ENCODE measurements at regions not wholly inside any gene's neighbourhood (a gene's known extent, or its start where the extent isn't known, plus 50 kb on each side); places are given as distances from the start of the nearest gene placed in this dataset.

DNA sequence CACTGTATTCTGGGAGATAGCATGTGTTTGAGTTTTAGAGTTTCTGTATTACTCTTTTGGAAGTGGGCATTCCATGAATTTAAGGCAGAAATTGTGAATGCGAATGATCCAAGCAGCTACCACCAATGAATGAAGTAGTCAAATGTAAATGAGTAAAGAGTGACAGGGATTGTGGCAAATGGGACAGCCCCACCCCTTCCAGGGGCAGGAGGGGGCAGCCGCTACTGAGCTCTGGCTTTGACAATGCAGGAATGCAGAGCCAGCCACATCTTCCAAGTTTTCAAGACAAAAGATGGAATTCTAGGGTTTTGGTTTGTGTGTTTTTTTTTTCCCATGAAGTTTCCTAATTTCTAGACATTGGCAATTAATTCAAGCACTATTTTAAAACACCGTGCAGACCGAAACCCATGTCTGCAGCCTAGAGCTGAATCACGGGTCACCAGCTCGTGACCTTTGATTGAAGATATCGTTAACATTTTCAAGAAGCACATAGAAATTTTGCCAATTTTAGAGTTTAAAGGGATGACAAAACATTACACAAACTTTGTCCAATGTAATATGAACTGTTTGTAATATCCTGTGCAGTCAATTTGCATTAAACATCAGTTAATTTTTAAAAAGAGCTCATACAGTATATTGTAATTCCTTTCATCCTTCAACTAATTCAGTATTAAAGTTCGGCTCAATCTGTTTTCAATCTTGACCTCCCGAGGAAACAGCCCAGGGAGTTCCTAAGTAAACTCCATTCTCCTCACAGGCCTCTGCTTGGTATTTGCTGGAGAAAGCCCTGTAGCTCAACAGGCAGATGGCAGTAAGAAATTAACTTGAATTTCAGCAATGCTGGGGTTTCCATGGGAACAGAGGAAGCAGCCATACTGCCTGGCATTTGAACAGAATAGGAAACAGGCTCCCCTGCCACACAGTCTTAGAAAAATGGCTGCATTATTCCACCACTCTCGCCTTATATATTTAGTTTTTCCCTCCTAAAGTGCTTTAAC is 83.4 kb downstream of the UCHL1 start:
- 60% methylated on average over 3 of the region's 10 CpGs for WGBS (ENCODE audit: insufficient coverage)
- Mint-ChIP-seq H3K4me1 (no peaks in the 10 kb centered on the region), H3K9me3 (peaks cover 0 to 12% (median 3%) of the 10 kb centered on the region in 7 donors), H3K27ac (no peak overlapping the region), H3K27me3 (ENCODE audit: low read depth in 3 of 3) (peaks cover 0 to 1% (median 0%) of the 10 kb centered on the region in 3 donors), H3K4me3 (no peak overlapping the region), H3K36me3 (no peaks in the 10 kb centered on the region)
- Histone ChIP-seq H3K9ac (ENCODE audit: insufficient read depth, low read length, poor library complexity, severe bottlenecking) (no peak overlapping the region), H3K4me3 (replicated peaks in 1 of 3; ENCODE audit: low read depth in 2 of 3, low read length in 3 of 3) (no peak overlapping the region), H3K4me1 (ENCODE audit: control insufficient read depth in 1 of 2, insufficient read depth in 2 of 2, low read length in 2 of 2) (no peaks in the 10 kb centered on the region), H3K36me3 (replicated peaks in 1 of 2; ENCODE audit: control insufficient read depth in 1 of 2, insufficient read depth in 2 of 2, low read length in 2 of 2) (no peaks in the 10 kb centered on the region), H3K4me2 (replicated peaks; ENCODE audit: extremely low read depth, low read length, poor library complexity, severe bottlenecking) (no peak overlapping the region), H3K27ac (ENCODE audit: low read depth in 1 of 2, low read length in 2 of 2) (no peak overlapping the region), H2AFZ (ENCODE audit: insufficient read depth, low read depth, low read length, poor library complexity, severe bottlenecking) (no peak overlapping the region), H4K20me1 (ENCODE audit: insufficient read depth, low read length) (no peaks in the 10 kb centered on the region), H3K9me3 (replicated peaks in 1 of 2; ENCODE audit: control insufficient read depth in 1 of 2, insufficient read depth in 1 of 2, low read length in 2 of 2) (no peaks in the 10 kb centered on the region), H3K27me3 (ENCODE audit: control insufficient read depth in 2 of 2, insufficient read depth in 2 of 2, low read length in 2 of 2) (no peaks in the 10 kb centered on the region), H3K79me2 (ENCODE audit: insufficient read depth, low read length) (no peaks in the 10 kb centered on the region)
- TF ChIP-seq, protein P1, sequence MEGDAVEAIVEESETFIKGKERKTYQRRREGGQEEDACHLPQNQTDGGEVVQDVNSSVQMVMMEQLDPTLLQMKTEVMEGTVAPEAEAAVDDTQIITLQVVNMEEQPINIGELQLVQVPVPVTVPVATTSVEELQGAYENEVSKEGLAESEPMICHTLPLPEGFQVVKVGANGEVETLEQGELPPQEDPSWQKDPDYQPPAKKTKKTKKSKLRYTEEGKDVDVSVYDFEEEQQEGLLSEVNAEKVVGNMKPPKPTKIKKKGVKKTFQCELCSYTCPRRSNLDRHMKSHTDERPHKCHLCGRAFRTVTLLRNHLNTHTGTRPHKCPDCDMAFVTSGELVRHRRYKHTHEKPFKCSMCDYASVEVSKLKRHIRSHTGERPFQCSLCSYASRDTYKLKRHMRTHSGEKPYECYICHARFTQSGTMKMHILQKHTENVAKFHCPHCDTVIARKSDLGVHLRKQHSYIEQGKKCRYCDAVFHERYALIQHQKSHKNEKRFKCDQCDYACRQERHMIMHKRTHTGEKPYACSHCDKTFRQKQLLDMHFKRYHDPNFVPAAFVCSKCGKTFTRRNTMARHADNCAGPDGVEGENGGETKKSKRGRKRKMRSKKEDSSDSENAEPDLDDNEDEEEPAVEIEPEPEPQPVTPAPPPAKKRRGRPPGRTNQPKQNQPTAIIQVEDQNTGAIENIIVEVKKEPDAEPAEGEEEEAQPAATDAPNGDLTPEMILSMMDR (IDR thresholded peaks at IDR 0.05), result no peak
- intact Hi-C loops (cut with micrococcal nuclease), result no loop called here
- no peak for DNase-seq

DNA sequence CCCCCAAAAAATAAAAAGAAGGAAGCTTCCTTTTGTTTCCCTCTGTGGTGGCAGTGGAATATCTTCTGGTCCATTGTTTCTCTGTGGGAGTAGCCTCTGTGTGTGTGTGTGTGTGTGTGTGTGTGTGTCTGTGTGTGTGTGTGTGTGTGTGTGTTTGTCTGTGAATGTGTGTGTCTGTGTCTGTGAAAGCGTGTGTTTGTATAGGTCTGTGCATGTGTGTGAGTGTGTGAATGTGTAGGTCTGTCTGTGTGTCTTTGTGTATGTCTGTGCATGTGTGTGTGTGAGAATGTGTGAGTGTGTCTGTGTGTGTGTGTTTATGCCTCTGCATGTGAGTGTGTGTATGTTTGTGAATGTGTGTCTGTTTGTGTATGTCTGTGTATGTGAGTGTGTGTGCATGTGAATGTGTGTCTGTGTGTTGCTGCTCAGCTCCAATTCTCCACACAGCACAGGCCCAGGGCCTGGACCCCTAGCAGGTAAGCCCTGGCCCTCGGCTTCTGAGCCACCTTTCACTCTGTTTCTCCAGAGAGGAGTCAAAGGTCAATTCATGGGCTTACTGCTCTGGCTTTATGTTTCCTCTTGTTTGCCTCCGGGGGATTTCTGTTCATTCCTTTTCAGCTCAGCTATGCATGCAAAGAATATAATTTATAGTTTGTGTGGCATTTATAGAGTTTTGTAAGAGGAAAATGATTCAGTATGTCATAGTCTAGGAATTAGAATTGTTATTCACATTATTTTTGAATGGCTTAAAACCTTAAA is 89.8 kb downstream of the UCHL1 start:
- no peak overlapping the region for H2AFZ ChIP-seq (ENCODE audit: insufficient read depth, low read depth, low read length, poor library complexity, severe bottlenecking)

More for the DNA sequence above, 89.8 kb downstream of the UCHL1 start:
- Histone ChIP-seq H3K36me3 (replicated peaks in 1 of 2; ENCODE audit: control insufficient read depth in 1 of 2, insufficient read depth in 2 of 2, low read length in 2 of 2) (no peaks in the 10 kb centered on the region), H3K4me2 (replicated peaks; ENCODE audit: extremely low read depth, low read length, poor library complexity, severe bottlenecking) (no peak overlapping the region), H3K27me3 (ENCODE audit: control insufficient read depth in 2 of 2, insufficient read depth in 2 of 2, low read length in 2 of 2) (no peaks in the 10 kb centered on the region), H3K9ac (ENCODE audit: insufficient read depth, low read length, poor library complexity, severe bottlenecking) (no peak overlapping the region), H3K4me1 (ENCODE audit: control insufficient read depth in 1 of 2, insufficient read depth in 2 of 2, low read length in 2 of 2) (no peaks in the 10 kb centered on the region), H3K27ac (ENCODE audit: low read depth in 1 of 2, low read length in 2 of 2) (no peak overlapping the region), H3K9me3 (replicated peaks in 1 of 2; ENCODE audit: control insufficient read depth in 1 of 2, insufficient read depth in 1 of 2, low read length in 2 of 2) (peaks cover 4 to 5% of the 10 kb centered on the region in 2 donors), H3K4me3 (replicated peaks in 1 of 3; ENCODE audit: low read depth in 2 of 3, low read length in 3 of 3) (no peak overlapping the region), H4K20me1 (ENCODE audit: insufficient read depth, low read length) (no peaks in the 10 kb centered on the region), H3K79me2 (ENCODE audit: insufficient read depth, low read length) (no peaks in the 10 kb centered on the region)
- WGBS (ENCODE audit: insufficient coverage), result 91% methylated on average over 1 of the region's 3 CpGs
- H3K9me3 Mint-ChIP-seq, result peaks cover 2 to 21% (median 8%) of the 10 kb centered on the region in 7 donors
- H3K4me3 Mint-ChIP-seq, result no peak overlapping the region
- DNase-seq, result no peak
- TF ChIP-seq, protein P1 (IDR thresholded peaks at IDR 0.05), result no peak
- intact Hi-C loops (cut with micrococcal nuclease), result no loop called here
- no peaks in the 10 kb centered on the region for H3K4me1 Mint-ChIP-seq
- peak overlapping the region in 1 of 7 donors; percentile 3 for H3K27ac Mint-ChIP-seq
- H3K36me3 Mint-ChIP-seq, result no peaks in the 10 kb centered on the region
- peaks cover 0 to 1% (median 0%) of the 10 kb centered on the region in 3 donors for H3K27me3 Mint-ChIP-seq (ENCODE audit: low read depth in 3 of 3)
